SHP77 treated with DMSO at 0.1 percent for 48 hours (cell line): ENCODE measurements at regions not wholly inside any gene's neighbourhood (a gene's known extent, or its start where the extent isn't known, plus 50 kb on each side); places are given as distances from the start of the nearest gene placed in this dataset.

ENCODE experiments used
- DNase-seq: peaks from one replicate; lab custom pipeline; 2025; lab: John Stamatoyannopoulos, UW

DNA sequence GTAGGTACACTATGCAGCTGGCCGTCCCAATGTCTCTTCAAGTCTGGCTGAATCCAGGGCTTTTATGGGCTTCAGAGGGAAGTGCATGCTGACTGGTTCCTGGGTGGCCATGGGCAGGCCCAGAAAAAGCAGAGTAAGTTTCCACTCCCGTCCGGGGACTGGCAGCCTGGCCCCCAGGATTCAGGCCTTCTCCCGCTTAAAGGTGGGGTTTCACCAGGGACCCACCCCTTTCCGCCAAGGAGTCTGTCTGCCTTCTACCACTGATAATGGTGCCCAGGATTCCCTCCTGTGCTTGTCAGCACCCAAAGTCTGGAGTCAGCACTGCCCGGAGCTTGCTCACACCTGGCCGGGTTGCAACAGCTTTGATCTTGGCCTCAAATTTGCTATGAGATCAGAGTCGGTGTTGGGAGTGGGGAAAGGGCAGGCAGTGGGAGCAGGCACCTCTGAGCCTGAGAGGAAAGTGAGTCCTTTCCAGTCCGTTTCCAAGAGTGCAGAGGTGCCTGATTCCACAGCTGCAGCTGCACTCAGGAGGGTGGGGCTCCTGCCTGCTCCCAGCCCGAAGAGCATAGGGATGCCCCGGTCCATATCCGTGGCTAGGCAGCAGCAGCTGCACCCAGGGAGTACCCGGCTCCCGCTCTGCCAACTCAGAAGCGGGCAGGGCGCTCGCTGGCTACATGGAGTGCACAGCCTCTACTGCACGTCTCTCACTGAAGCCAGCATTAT, 1344.3 kb upstream of the ADGRL3 start:
- peak; percentile 17 for DNase-seq

DNA sequence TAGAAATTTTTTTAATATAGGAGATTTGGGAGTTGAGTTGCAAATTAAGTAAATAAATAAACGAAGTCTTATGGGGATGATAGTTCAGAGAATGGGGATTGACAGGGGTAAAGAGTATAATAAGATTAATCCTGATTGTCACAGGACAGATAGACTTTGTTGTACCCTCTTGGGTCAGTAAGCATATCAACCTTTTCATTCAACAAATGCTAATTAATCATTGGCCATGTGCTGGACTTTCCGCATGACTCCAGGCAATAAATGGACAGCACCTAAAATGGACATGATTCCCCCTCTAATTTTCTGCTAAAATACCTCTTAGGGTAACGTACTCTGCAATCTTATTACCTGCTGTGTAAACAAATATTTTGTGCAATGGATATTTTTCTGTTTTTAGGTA, 1331.1 kb upstream of the ADGRL3 start:
- DNase-seq, result no peak

DNA sequence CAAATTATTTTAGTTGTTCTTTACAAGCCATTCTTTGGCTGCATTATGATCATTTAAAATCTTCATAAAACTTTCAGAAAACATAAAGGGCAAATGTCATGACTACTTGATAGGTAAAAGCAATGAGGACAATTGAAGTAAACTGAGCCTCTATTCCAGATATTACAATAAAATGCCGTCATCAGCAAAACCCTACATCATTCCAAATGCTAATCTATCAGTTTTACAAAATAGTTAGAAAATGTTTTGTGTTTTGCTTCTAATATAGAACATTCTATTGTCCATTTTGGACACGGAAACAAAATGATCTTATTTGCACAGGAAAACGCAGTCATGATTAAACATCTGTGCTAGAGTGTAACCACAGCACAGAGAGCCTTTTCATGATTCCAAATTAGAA, 1330.6 kb upstream of the ADGRL3 start:
- DNase-seq, result no peak

DNA sequence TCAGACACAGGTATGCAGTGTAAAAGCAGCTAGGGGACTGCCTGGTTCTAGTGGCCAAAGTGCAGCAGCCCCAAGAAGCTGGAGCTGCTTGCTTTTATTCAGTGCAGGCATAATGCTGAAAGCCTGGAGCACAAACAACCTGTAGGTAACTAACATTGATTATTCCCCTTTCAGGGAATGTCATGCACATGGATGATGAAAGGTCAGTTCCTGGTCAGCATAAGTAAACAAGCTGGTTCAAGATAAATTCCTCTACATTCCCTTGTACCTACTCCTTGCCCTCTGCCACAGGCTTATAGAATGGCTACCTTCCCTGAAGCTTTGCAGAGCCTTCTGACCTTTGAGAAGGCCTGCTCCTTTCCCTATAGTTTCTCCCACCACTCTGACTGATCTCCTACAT, 1318.5 kb upstream of the ADGRL3 start:
- DNase-seq, result no peak

DNA sequence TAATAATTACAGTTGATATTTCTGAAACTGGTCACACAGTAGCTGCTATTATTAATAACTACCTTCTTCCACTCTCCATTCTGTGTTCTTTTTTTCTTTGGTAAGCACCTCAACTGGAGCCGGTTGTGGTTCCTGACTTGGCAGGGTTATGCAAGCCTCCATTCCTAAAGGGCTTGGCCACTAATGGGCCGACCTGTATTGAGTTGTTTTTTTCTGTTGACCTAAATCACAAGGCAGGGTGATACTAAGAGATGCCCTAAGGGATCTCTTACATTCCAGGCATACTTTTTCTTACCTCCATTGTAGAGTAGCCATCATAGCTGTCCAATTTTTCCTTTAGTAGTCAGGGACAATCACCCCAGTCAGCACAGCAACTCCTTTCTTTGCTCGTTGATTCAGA, 1295.8 kb upstream of the ADGRL3 start:
- DNase-seq, result no peak

DNA sequence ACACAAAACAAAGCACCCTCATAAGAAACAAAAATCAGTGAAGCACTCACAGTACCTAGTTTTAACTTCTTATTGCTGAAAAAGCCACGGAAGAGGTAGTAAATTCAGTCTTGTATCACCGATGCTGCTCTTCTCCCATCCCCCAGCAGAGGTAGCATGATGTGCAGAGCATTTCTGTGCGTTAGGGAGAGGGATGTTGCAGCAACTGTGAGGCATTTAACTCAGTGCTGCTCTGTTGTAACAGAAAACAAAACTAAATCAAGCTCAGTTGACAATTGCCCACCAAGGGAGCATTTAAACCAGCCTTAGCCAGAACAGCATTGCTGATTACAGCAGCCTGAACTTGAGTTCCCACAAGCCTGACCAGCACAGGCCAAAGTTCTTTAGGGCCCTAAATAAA, 1279.7 kb upstream of the ADGRL3 start:
- no peak for DNase-seq

DNA sequence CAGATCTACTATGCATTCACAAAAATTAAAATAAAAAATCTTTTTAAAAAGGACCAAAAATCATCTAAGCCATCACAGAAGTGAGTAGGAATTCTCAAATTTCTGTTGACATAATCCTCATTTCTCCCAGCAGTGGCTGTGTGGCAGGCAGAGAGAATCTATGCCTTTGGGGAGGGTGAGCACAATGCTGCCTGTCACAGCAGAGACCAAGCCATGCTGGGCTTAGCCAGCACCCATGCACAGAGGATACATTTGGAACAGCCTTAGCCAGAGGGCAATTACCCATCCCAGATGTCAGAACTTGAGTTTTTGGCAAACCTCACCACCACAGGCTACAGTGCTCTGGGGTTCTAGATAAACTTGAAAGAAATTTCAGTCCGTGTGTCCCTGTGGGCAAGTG, 1274.8 kb upstream of the ADGRL3 start:
- DNase-seq, result no peak

DNA sequence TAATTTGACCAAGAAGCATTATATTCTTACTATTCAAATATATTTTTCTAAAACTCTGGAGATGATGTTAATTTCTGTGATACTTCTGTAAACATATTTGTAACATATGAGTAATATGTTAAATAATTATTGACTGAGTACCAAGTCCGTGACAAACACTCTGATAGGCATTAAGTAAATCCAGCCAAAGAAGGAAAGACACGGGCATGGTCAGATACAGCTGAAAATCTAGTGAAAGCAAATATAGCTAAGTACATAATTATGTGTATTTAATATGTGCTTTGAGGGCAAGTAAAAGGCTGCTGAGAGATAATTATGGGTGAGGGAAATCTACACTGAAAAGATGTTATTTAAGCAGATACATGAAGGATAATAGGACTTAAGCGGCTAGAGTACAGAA, 1263.6 kb upstream of the ADGRL3 start:
- DNase-seq, result peak; percentile 64

DNA sequence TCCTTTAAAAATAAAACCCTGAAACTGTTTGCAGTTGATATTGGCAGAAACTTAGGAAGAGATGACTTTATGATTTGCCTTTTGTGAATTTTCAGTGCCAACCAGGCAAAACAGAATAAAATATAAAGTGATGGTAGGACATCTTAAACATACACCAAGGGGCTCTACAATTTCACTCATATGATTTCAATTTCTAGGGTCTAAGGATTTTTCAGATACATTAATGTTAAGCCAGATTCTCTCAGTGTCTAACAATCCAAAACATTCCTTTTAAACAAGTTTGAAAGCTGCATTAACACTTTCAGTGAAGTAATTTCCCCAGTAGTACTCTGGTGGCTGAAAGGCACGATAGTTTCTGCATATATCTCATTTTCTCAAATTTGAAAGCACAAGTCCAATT, 1262.0 kb upstream of the ADGRL3 start:
- no peak for DNase-seq

DNA sequence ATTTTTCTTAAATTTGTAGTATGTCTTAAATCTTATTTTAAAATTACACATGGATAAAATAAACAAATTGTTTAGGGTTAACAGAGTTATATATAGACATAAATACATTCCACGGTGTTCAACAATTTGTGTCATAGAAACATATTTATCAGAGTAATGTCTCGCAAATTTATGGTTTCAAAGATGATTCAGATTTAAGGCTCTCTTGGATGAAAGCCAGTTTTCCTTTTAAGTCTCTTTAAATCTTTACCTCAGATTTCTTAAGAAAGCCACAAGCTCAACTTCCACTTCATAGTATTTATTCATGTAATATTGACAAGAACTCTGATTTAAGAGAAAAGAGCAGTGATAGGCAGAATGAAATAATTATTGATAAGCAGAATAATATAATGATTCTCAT, 1254.8 kb upstream of the ADGRL3 start:
- no peak for DNase-seq

DNA sequence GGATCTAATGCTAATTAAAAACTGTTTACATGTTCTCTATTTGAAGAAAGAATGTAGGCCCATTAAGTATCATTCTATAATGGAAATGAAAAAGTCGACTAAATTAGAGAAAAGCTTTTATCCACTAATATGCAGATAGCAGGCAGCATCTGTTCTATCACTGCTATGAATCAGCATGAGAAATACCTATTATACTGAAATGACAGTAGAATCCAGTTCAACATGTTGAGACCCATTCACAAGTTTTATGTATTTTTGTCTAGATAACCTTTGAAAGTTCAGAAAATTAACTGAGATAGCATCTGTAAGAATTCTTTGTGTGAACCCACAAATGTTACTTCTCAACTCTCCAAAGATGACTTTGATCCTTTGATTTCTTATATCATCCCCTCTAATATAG, 1254.4 kb upstream of the ADGRL3 start:
- DNase-seq, result no peak

DNA sequence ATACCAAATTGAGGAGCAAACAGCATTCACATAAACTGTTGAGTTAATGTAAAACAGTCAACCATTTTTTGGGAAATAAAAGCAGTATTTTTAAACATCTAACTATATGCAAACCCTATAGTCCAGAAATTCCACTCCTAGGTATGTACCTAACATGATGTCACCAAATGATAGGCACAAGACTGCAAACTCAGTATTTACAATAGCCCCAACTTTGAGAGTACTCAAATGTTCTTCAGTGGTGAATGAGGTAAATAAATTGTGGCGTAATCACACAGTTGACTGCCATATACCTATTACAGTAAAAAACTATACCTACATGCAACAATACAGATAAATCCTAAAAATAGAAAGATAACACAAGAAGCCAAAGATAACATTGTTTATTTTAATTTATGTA, 1243.8 kb upstream of the ADGRL3 start:
- no peak for DNase-seq

DNA sequence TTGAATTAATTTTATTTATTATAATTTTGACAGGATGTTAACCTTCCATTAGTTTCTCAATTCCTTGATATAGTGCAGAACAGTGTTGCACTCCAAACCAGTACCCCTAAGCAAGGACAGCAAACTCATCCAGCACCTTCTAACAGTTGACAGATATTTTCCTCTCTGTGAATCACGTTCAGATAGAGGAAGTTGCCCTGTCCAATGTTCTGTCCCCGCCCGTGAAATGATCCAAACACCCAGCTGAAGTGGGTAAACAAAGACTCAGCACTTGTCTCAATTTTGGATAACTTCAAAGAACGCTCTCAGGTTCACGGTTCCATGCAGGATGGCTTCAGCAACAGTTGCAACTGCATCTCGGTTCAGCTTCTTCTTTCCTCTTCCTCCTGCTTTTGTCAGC, 1240.0 kb upstream of the ADGRL3 start:
- DNase-seq, result no peak

DNA sequence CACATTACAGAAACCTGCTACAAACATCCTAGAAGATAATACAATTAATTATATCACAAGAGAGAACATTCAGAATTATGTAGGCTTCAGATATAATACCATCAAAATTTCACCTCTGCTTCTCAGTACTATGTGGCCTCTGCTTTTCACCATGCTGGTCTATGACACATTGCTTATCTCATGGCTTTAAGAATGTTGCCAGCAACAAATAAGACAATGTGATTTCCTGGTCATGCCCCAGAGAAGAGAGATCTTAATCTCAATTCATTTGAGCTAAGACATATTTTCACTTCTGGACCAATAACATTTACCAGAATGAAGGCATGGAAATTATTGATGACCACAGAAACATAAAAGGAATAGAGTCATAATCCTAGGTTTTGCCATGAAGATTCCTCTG, 1233.4 kb upstream of the ADGRL3 start:
- DNase-seq, result no peak

DNA sequence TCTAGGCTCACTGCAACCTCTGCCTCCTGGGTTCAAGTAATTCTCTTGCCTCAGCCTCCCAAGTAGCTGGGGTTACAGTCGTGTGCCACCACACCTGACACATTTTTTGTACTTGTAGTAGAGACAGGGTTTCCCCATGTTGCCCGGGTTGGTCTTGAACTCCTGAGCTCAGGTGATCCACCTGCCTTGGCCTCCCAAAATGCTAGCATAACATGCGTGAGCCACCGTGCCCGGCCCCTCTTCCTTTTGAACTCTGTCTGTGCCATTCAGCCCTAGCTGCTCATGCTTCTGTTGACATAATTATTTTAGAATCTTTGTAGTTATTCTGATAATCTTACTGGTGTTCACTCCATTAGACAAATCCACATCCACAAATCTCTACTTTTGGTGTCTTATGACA, 1231.3 kb upstream of the ADGRL3 start:
- no peak for DNase-seq

DNA sequence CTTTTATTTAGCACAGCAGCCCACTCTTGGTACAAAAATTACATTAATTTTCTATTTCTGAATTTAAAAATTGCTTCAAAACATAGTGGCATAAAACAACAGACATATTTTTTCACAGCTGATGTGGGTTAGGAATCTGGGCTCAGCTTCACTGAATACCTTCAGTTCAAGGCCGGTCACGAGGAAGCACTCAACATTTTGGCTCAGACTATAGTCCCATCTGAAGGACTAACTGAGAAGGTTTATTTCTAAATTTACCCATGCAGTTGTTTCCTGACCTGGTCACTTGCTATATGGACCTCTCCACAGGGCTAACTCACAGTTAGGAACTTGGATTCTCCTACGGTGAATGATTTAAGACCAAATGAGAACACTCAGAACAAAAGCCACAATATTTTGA, 1230.2 kb upstream of the ADGRL3 start:
- DNase-seq, result no peak

DNA sequence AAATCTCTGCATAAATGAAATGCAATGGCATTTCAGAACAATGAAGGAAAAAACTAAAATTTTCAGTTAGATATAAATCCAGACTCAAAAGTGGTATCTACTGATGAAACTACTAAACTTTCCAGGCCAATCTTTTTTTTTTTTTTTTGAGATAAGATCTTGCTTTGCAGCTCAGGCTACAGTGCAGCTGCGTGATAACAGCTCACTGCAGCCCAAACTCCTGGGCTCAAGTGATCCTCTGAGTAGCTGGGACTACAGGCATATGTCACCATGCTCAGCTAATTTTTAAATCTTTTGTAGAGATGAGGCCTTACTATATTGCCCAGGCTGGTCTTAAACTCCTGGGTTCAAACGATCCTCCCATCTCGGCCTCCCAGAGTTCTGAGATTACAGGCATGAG, 1228.2 kb upstream of the ADGRL3 start:
- DNase-seq, result no peak

DNA sequence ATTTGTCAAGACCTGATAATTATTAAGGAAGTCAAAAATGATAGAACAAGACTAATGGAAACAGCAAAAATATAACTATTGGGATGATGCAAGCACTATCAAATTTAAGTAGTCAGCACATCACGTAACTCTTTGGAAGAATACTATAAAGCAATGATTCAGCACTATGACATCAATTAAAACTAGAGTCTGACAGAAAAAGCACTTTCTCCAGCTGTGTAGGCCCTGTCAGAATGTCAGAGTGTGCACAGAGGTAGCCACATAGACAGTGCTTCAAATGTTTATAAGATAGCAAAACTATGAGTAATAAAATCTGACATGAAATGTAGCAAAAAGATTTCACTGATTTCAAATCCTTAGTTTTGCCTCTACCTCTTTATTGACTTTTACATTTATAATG, 1226.6 kb upstream of the ADGRL3 start:
- no peak for DNase-seq

DNA sequence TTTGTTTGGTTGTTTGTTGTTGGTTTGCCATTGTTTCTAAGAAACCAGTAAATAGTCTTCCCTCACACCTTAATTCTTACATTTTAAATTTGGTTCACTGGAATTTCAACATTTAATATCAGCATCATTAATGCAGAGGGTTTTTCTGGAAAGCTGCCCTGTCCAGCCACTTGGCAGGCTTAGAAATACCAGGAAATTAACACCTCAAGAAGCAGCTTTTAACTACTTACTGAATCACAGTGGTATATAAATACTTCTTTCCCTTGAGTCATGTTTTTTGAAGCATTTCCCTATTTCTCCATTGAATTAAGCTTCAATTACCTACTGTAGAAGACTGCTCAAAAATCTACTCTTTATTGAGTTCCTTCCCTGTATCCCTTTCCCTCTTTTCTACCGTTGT, 1221.1 kb upstream of the ADGRL3 start:
- DNase-seq, result no peak

DNA sequence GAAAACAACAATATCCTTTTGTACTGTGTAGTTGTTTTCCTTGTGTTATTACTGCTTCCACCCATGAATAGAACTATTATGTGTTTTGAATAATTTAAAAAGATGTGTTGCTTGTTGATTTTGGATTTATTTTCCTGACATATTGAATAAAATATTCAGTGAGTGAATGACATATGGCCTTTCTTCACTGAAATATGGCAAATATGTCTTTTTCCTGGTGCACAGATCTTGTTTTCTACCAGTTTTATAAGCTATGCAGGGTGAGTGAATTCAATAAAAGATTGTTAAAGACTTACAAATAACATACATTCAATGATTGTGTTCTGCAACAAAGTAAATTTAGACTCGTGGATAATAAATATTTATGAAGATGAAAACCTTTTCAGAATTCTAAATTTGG, 1216.3 kb upstream of the ADGRL3 start:
- no peak for DNase-seq

DNA sequence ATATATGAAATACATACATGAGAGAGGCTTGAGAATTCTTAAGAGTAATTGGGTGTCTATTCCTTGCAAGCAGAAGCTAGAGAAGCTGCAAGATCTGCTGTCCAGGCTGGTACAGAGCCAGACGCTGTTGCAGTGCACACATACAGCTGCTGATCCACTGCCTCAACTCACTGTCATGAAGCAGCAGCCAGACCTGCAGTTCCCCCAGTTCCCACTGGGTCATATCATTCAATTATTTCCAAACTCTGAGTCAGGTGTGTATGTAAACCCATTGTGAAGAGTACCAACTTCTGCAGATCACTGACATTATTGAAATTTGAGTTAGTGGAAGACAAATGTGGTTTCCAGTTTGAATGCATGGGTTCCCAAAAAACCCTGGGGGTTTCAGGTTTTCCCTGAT, 1212.8 kb upstream of the ADGRL3 start:
- no peak for DNase-seq

DNA sequence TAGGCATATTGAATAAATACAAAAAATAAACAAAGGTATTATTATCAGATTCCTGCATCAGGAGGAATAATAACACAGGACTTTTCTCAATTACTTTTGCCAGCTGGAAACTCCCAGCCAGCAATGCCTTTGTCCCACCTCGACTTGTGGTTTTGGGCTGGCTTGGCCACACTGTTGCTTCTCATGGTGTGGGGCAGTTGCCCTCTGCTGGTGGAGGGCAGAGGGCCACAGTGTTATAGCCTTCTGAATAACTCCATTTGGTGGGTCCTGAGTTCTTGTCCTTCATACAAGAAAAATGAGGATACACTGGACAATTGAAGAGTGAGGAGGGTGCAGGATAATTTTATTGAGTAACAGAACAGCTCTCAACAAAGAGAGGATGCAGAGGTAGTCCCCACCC, 1206.0 kb upstream of the ADGRL3 start:
- DNase-seq, result no peak

DNA sequence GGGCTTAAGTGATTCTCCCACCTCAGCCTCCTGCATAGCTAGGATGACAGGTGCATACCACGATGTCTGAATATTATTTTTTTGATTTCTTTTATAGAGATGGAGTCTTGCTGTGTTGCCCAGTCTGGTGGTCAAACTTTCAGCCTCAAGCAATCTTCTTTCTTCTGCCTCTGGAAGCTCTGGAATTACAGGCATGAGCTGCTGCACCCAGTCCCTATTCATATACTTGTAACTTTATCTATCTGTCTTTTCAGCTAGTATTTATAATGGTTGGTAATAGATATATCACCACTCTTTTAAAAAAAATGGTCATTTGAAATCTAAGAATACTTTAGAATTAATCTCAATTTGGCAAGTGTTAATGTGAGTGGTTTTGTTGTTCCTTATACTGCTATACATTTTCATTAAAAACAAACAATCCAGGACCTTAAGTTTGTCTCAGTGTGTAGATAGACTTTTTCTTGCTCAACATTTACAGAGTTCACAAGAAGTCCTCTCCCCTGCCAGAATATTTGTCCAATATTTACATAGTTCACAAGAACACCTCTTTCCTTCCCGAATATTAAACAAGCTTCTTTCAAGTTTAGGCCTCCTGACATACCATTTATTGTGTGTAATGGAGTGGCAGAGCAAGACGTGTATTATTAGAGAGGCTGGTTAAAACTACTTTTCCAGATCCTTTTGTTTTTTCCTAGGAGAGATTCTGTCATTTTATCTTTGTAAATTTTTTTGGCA, 1197.4 kb upstream of the ADGRL3 start:
- no peak for DNase-seq
